ENCODE measurements at regions not wholly inside any gene's neighbourhood (a gene's known extent, or its start where the extent isn't known, plus 50 kb on each side); places are given as distances from the start of the nearest gene placed in this dataset.

DNA sequence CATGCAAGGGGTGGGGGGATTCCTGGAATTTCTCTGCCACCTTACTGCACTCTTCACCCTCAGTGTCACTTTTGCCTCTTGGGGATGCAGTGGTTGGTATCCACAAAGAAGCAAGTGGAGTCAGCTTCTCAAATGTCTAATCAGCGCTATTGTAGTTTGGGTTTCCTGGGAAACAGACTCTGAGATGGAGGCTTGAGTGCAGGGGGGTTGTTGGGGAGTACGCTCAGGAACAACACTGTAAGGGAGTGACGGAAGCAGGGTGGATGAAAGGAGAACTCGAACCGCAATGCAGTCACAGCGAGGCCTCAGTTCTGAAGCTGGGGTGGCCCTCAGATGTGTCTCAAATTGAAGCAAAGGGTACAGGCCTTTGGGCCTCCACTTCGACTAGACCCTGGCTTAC is 73.6 kb upstream of the EPC2 start:
- TF ChIP-seq EZH2 (IDR thresholded peaks at IDR 0.05; ENCODE audit: low read length, missing control alignments) (no peak), CTCF (conservative IDR thresholded peaks at IDR 0.05 in 1 of 2, IDR thresholded peaks at IDR 0.05 in 1 of 2; ENCODE audit: low read depth in 1 of 2, low read length in 2 of 2) (no peak)

Measured in fibroblast of lung (primary cell).